Glutamatergic neuron (in vitro differentiated cells): ENCODE measurements at regions not wholly inside any gene's neighbourhood (a gene's known extent, or its start where the extent isn't known, plus 50 kb on each side); places are given as distances from the start of the nearest gene placed in this dataset.

Experiments used
- DNase-seq: peaks from one replicate; pipeline ENCODE4 v3.0.0; 2022
- H3K27ac Mint-ChIP-seq: one replicate; pipeline ENCODE4 v1.8.0; 2020; ENCODE audit warnings: mild to moderate bottlenecking, mixed read lengths, inconsistent platforms; ENCODE audit not compliant: unreplicated experiment
- H3K27me3 Mint-ChIP-seq: one replicate; pipeline ENCODE4 v1.8.0; 2020; ENCODE audit warnings: mild to moderate bottlenecking, moderate library complexity, mixed read lengths, inconsistent platforms; ENCODE audit not compliant: unreplicated experiment
- H3K36me3 Mint-ChIP-seq: one replicate; pipeline ENCODE4 v1.8.0; 2020; ENCODE audit warnings: mild to moderate bottlenecking, mixed read lengths, inconsistent platforms; ENCODE audit not compliant: unreplicated experiment
- H3K4me1 Mint-ChIP-seq: one replicate; pipeline ENCODE4 v1.8.0; 2020; ENCODE audit warnings: mild to moderate bottlenecking, low read depth, mixed read lengths, inconsistent platforms; ENCODE audit not compliant: unreplicated experiment
- H3K4me3 Mint-ChIP-seq: one replicate; pipeline ENCODE4 v1.8.0; 2020; ENCODE audit warnings: mild to moderate bottlenecking, mixed read lengths, inconsistent platforms; ENCODE audit not compliant: unreplicated experiment
- H3K9me3 Mint-ChIP-seq: one replicate; pipeline ENCODE4 v1.8.0; 2020; ENCODE audit warnings: mild to moderate bottlenecking, moderate library complexity, mixed read lengths, inconsistent platforms; ENCODE audit not compliant: unreplicated experiment
- TF ChIP-seq, protein P1 (sequence below): fragments of 200-600 bp; sonication (generic); IDR thresholded peaks from one replicate; pipeline ENCODE4 v1.5.0; 2021; ENCODE audit not compliant: partially characterized antibody, unreplicated experiment

DNA sequence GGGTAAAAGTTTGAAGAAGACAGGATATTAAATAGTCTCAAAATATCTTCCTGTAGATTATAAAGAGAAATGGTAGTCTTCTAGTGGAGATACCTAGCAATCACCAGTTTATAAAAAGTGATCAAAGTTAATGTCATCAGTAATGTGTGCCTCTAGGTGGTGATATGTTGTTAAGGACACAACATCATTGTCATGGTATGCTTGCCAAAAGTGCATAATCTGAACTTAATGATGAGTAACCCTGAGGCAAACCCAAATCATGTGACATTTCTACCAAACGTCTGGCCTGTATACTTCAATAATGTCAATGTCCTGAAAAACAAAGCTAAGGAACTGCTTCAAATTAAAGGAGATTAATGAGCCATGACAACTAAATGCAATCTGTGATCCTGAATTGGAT lies 214.7 kb downstream of the PHLDA1 start:
- Mint-ChIP-seq H3K4me1 (peaks cover 35% of the 10 kb centered on the region), H3K4me3 (no peak overlapping the region), H3K36me3 (peaks cover 5% of the 10 kb centered on the region), H3K27me3 (peaks cover 3% of the 10 kb centered on the region), H3K27ac (no peak overlapping the region), H3K9me3 (peaks cover 2% of the 10 kb centered on the region)
- TF ChIP-seq, protein P1, sequence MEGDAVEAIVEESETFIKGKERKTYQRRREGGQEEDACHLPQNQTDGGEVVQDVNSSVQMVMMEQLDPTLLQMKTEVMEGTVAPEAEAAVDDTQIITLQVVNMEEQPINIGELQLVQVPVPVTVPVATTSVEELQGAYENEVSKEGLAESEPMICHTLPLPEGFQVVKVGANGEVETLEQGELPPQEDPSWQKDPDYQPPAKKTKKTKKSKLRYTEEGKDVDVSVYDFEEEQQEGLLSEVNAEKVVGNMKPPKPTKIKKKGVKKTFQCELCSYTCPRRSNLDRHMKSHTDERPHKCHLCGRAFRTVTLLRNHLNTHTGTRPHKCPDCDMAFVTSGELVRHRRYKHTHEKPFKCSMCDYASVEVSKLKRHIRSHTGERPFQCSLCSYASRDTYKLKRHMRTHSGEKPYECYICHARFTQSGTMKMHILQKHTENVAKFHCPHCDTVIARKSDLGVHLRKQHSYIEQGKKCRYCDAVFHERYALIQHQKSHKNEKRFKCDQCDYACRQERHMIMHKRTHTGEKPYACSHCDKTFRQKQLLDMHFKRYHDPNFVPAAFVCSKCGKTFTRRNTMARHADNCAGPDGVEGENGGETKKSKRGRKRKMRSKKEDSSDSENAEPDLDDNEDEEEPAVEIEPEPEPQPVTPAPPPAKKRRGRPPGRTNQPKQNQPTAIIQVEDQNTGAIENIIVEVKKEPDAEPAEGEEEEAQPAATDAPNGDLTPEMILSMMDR: no peak
- no peak for DNase-seq

GRCh38 chr12:75815756-75816155 lies 215.8 kb downstream of the PHLDA1 start:
- Mint-ChIP-seq H3K4me1 (peaks cover 36% of the 10 kb centered on the region), H3K27ac (no peak overlapping the region), H3K9me3 (peaks cover 2% of the 10 kb centered on the region), H3K36me3 (peaks cover 5% of the 10 kb centered on the region), H3K27me3 (peaks cover 3% of the 10 kb centered on the region), H3K4me3 (no peak overlapping the region)
- TF ChIP-seq, protein P1: no peak
- no peak for DNase-seq

- TF ChIP-seq, protein P1: no peak
- DNase-seq: no peak
- Mint-ChIP-seq H3K36me3 (peaks cover 5% of the 10 kb centered on the region), H3K4me1 (peaks cover 36% of the 10 kb centered on the region), H3K27me3 (peaks cover 3% of the 10 kb centered on the region), H3K27ac (peak overlapping the region; percentile 39), H3K9me3 (no peaks in the 10 kb centered on the region), H3K4me3 (no peak overlapping the region)
Observed at GRCh38 chr12:75814851-75815754, 216.5 kb downstream of the PHLDA1 start.

- TF ChIP-seq, protein P1: no peak
- H3K9me3 Mint-ChIP-seq: no peaks in the 10 kb centered on the region
- H3K27me3 Mint-ChIP-seq: peaks cover 3% of the 10 kb centered on the region
- peaks cover 40% of the 10 kb centered on the region for H3K4me1 Mint-ChIP-seq
- peaks cover 5% of the 10 kb centered on the region for H3K36me3 Mint-ChIP-seq
- DNase-seq: no peak
- no peak overlapping the region for H3K4me3 Mint-ChIP-seq
- peak overlapping the region; percentile 20 for H3K27ac Mint-ChIP-seq
Observed at GRCh38 chr12:75813072-75813471, 218.5 kb downstream of the PHLDA1 start.
